ENCODE measurements at regions not wholly inside any gene's neighbourhood (a gene's known extent, or its start where the extent isn't known, plus 50 kb on each side); places are given as distances from the start of the nearest gene placed in this dataset.

- Histone ChIP-seq H3K27ac (no peak overlapping the region), H3K4me1 (no peaks in the 10 kb centered on the region), H3K4me3 (no peak overlapping the region), H3K9me3 (no peaks in the 10 kb centered on the region), H3K4me2 (no peak overlapping the region)
- DNase-seq (ENCODE audit: low read depth in 1 of 2, low spot score in 1 of 2) (no peak), FAIRE-seq (no peak), ATAC-seq (no peak)
- CTCF ChIA-PET, result interaction anchor here (0.6 kb wide), 1 partner anchor 1103 kb away, joined by 3 read pairs; no protein-coding TSS in a partner anchor
- WGBS (ENCODE audit: missing lambda C conversion rate), result 94% methylated on average over 2 of the region's 2 CpGs
- POLR2A ChIA-PET, result no interaction called here
- TF ChIP-seq EP300 (IDR thresholded peaks at IDR 0.05), result no peak
- TF ChIP-seq TFCP2L1 (CRISPR knock-in tag; IDR thresholded peaks at IDR 0.05), result no peak
- no peak for TF ChIP-seq JUNB (IDR thresholded peaks at IDR 0.05)
- TF ChIP-seq ESRRA (IDR thresholded peaks at IDR 0.05; ENCODE audit: borderline replicate concordance, low read length), result no peak
- TF ChIP-seq, protein P1, sequence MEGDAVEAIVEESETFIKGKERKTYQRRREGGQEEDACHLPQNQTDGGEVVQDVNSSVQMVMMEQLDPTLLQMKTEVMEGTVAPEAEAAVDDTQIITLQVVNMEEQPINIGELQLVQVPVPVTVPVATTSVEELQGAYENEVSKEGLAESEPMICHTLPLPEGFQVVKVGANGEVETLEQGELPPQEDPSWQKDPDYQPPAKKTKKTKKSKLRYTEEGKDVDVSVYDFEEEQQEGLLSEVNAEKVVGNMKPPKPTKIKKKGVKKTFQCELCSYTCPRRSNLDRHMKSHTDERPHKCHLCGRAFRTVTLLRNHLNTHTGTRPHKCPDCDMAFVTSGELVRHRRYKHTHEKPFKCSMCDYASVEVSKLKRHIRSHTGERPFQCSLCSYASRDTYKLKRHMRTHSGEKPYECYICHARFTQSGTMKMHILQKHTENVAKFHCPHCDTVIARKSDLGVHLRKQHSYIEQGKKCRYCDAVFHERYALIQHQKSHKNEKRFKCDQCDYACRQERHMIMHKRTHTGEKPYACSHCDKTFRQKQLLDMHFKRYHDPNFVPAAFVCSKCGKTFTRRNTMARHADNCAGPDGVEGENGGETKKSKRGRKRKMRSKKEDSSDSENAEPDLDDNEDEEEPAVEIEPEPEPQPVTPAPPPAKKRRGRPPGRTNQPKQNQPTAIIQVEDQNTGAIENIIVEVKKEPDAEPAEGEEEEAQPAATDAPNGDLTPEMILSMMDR (IDR thresholded peaks at IDR 0.05), result no peak
- no peak for TF ChIP-seq CHD4 (IDR thresholded peaks at IDR 0.05; ENCODE audit: borderline replicate concordance)
- TF ChIP-seq MYC (IDR thresholded peaks at IDR 0.05; ENCODE audit: borderline replicate concordance, low read length), result no peak
These were observed 108.5 kb downstream of the DDX1 start for GRCh38 chr2:15700131-15700530.

DNA sequence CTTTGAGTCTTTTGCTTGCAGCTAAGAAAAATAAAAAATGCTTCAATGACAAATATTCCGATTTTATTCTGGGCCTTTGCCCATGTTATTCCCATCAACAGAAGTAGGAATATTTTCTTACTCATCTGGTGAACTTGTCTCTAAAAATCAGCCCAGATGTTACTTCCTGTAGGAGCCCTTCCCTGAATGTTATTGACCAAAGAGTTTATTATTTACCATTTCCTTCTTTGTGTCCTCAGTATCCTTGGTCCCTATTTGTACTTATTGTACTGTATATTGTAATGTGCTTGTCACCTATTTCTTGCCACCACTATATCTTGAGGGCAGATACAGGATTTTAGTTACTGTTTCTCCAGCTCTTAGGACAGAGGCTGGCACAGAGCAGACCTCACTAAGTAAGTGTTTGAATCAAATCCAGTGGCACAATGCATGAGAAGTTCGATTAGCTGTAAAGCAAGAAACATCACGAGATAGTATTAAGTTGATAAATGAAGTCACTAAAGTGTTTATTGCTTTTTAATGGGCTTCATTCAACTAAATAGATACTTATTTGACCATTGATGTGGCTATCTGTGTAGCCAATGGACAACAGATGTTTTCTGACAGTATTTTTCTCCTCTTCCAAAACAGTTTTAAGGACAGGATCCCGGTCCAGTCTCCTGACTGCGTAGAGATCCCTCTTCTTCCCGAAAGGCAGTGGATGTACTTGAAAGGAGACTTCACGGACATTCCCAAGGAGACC, 109.1 kb downstream of the DDX1 start:
- no peak overlapping the region for H3K27ac ChIP-seq
- no peaks in the 10 kb centered on the region for H3K9me3 ChIP-seq
- H3K4me2 ChIP-seq, result no peak overlapping the region
- no peak for ATAC-seq
- TF ChIP-seq FOXS1 (CRISPR knock-in tag; IDR thresholded peaks at IDR 0.05) (no peak), MAFK (IDR thresholded peaks at IDR 0.05; ENCODE audit: partially characterized antibody) (peak; percentile 23)
- peak; percentile 56 for FAIRE-seq
- ChIA-PET CTCF (no interaction called here), POLR2A (no interaction called here)
- no peaks in the 10 kb centered on the region for H3K4me1 ChIP-seq
- WGBS (ENCODE audit: missing lambda C conversion rate), result 64% methylated on average over 7 of the region's 7 CpGs
- DNase-seq (ENCODE audit: low read depth in 1 of 2, low spot score in 1 of 2), result no peak
- H3K4me3 ChIP-seq, result no peak overlapping the region

DNA sequence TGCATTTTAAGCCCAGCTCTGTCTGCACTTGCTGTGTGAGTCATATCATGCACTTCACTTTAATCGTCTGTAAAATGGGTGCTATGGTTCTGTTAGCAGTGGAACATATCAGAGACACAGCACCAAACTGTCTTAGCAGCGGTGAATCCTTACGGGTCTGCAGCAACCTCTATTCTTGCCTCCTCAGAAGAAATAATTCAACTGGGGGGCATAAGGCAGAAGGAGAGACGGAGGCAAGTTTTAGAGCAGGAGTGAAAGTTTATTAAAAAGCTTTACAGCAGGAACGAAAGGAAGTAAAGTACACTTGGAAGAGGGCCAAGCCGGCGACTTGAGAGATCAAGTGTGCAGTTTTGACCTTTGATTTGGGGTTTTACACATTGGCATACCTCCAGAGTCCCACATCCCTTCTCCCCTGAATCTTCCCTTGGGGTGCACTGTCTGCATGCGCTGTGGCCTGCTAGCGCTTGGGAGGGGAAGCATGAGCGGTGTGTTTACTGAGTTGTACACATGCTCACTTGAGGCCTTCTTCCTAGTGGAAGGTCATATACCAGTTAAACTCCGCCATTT, 109.8 kb downstream of the DDX1 start:
- H3K4me2 ChIP-seq, result no peak overlapping the region
- 63% methylated on average over 11 of the region's 11 CpGs for WGBS (ENCODE audit: missing lambda C conversion rate)
- DNase-seq (ENCODE audit: low read depth in 1 of 2, low spot score in 1 of 2), result no peak
- no peak overlapping the region for H3K4me3 ChIP-seq
- H3K9me3 ChIP-seq, result no peaks in the 10 kb centered on the region
- H3K4me1 ChIP-seq, result no peaks in the 10 kb centered on the region
- ChIA-PET CTCF (no interaction called here), POLR2A (no interaction called here)
- TF ChIP-seq TP53 (CRISPR knock-in tag; IDR thresholded peaks at IDR 0.05) (no peak), BHLHE40 (IDR thresholded peaks at IDR 0.05; ENCODE audit: low read depth, low read length) (no peak), RFX5 (IDR thresholded peaks at IDR 0.05) (no peak), KDM5A (IDR thresholded peaks at IDR 0.05) (no peak), NPAS2 (CRISPR knock-in tag; IDR thresholded peaks at IDR 0.05; ENCODE audit: borderline replicate concordance) (no peak), EP300 (IDR thresholded peaks at IDR 0.05) (no peak), HOXB5 (CRISPR knock-in tag; IDR thresholded peaks at IDR 0.05) (no peak), FOSL2 (IDR thresholded peaks at IDR 0.05) (no peak), FOSL2 (CRISPR knock-in tag; IDR thresholded peaks at IDR 0.05) (no peak), CBX2 (IDR thresholded peaks at IDR 0.05; ENCODE audit: borderline replicate concordance, low read depth) (no peak), TFCP2L1 (CRISPR knock-in tag; IDR thresholded peaks at IDR 0.05) (no peak), RAD21 (conservative IDR thresholded peaks at IDR 0.05 in 1 of 2, IDR thresholded peaks at IDR 0.05 in 1 of 2) (no peak), ZC3H11A (IDR thresholded peaks at IDR 0.05) (no peak)
- TF ChIP-seq, protein P2, sequence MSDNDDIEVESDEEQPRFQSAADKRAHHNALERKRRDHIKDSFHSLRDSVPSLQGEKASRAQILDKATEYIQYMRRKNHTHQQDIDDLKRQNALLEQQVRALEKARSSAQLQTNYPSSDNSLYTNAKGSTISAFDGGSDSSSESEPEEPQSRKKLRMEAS (IDR thresholded peaks at IDR 0.05), result no peak
- TF ChIP-seq, protein P1 (IDR thresholded peaks at IDR 0.05), result no peak
- no peak overlapping the region for H3K27ac ChIP-seq
- no peak for FAIRE-seq
- ATAC-seq, result no peak

All from A549 (cell line).